Lower lobe of right lung (tissue), 2 donors: ENCODE measurements at regions not wholly inside any gene's neighbourhood (a gene's known extent, or its start where the extent isn't known, plus 50 kb on each side); places are given as distances from the start of the nearest gene placed in this dataset.

ENCODE experiments used
- ATAC-seq, 2 donors: fragments of 200-7000 bp; cut with Tn5 transposase; one replicate each; pipeline ENCODE4 v1.9.1; 2020 to 2022; ENCODE audit warnings: mild to moderate bottlenecking in 2 of 2, moderate library complexity in 2 of 2
- DNase-seq: peaks from one replicate; pipeline ENCODE4 v3.0.0-alpha.2; 2020
- H3K27ac ChIP-seq: fragments of 200-600 bp; one replicate; pipeline ENCODE4 v1.8.0; 2022
- H3K27me3 ChIP-seq: fragments of 200-600 bp; one replicate; pipeline ENCODE4 v1.8.0; 2022; ENCODE audit warnings: low read depth
- H3K36me3 ChIP-seq: fragments of 200-600 bp; one replicate; pipeline ENCODE4 v1.8.0; 2022; ENCODE audit warnings: mild to moderate bottlenecking
- H3K4me1 ChIP-seq: fragments of 200-600 bp; one replicate; pipeline ENCODE4 v1.8.0; 2022
- H3K4me3 ChIP-seq: fragments of 200-600 bp; one replicate; pipeline ENCODE4 v1.8.0; 2022; ENCODE audit warnings: mild to moderate bottlenecking
- H3K9me3 ChIP-seq: fragments of 200-600 bp; one replicate; pipeline ENCODE4 v1.8.0; 2022
- CTCF ChIP-seq: fragments of 200-600 bp; IDR thresholded peaks from one replicate; pipeline ENCODE4 v1.8.0; 2022; ENCODE audit warnings: antibody characterized with exemption, mild to moderate bottlenecking
- intact Hi-C: fragments of 100-400 bp; cut with DNase I; formaldehyde crosslinking; loops from one replicate; pipeline ENCODE4 v1.11.0; 2022
- donor health status: DM: no; HTN: yes; CAD: no; lungs with severe emphysema.

- TF ChIP-seq CTCF: no peak
- DNase-seq (no peak), ATAC-seq (no peak)
- H3K4me1 ChIP-seq: no peaks in the 10 kb centered on the region
- H3K27ac ChIP-seq: no peak overlapping the region
- intact Hi-C loops: no loop called here
- no peak overlapping the region for H3K4me3 ChIP-seq
- no peaks in the 10 kb centered on the region for H3K27me3 ChIP-seq
- H3K36me3 ChIP-seq: no peaks in the 10 kb centered on the region
- H3K9me3 ChIP-seq: no peaks in the 10 kb centered on the region
Measured at GRCh38 chr6:163777716-163778115, 363.2 kb downstream of the QKI start.

- no peak for DNase-seq
- no peak overlapping the region for H3K4me3 ChIP-seq
- no peaks in the 10 kb centered on the region for H3K36me3 ChIP-seq
- H3K9me3 ChIP-seq: no peaks in the 10 kb centered on the region
- H3K27ac ChIP-seq: no peak overlapping the region
- no peaks in the 10 kb centered on the region for H3K27me3 ChIP-seq
- intact Hi-C loops: no loop called here
- no peaks in the 10 kb centered on the region for H3K4me1 ChIP-seq
- no peak for ATAC-seq
- TF ChIP-seq CTCF: no peak
Measured at GRCh38 chr6:163776906-163777686, 362.6 kb downstream of the QKI start.

GRCh38 chr6:163776196-163776905 lies 361.8 kb downstream of the QKI start:
- Histone ChIP-seq H3K4me3 (no peak overlapping the region), H3K27ac (no peak overlapping the region), H3K9me3 (no peaks in the 10 kb centered on the region), H3K36me3 (no peaks in the 10 kb centered on the region), H3K27me3 (no peaks in the 10 kb centered on the region), H3K4me1 (no peaks in the 10 kb centered on the region)
- no peak for DNase-seq
- intact Hi-C loops: no loop called here
- ATAC-seq: no peak
- TF ChIP-seq CTCF: no peak

GRCh38 chr6:163775313-163775712 lies 360.8 kb downstream of the QKI start:
- intact Hi-C loops: no loop called here

GRCh38 chr6:163774485-163774884 lies 360.0 kb downstream of the QKI start:
- H3K27ac ChIP-seq: no peak overlapping the region
- H3K27me3 ChIP-seq: no peaks in the 10 kb centered on the region
- H3K4me1 ChIP-seq: no peaks in the 10 kb centered on the region
- H3K9me3 ChIP-seq: no peaks in the 10 kb centered on the region
- TF ChIP-seq CTCF: no peak
- DNase-seq (no peak), ATAC-seq (no peak)
- H3K4me3 ChIP-seq: no peak overlapping the region
- H3K36me3 ChIP-seq: no peaks in the 10 kb centered on the region
- intact Hi-C loops: no loop called here

More at GRCh38 chr6:163775313-163775712, 360.8 kb downstream of the QKI start:
- Histone ChIP-seq H3K36me3 (no peaks in the 10 kb centered on the region), H3K4me1 (no peaks in the 10 kb centered on the region), H3K27me3 (no peaks in the 10 kb centered on the region), H3K27ac (no peak overlapping the region), H3K4me3 (no peak overlapping the region), H3K9me3 (no peaks in the 10 kb centered on the region)
- DNase-seq (no peak), ATAC-seq (no peak)
- no peak for TF ChIP-seq CTCF
